ENCODE measurements at regions not wholly inside any gene's neighbourhood (a gene's known extent, or its start where the extent isn't known, plus 50 kb on each side); places are given as distances from the start of the nearest gene placed in this dataset.

DNA sequence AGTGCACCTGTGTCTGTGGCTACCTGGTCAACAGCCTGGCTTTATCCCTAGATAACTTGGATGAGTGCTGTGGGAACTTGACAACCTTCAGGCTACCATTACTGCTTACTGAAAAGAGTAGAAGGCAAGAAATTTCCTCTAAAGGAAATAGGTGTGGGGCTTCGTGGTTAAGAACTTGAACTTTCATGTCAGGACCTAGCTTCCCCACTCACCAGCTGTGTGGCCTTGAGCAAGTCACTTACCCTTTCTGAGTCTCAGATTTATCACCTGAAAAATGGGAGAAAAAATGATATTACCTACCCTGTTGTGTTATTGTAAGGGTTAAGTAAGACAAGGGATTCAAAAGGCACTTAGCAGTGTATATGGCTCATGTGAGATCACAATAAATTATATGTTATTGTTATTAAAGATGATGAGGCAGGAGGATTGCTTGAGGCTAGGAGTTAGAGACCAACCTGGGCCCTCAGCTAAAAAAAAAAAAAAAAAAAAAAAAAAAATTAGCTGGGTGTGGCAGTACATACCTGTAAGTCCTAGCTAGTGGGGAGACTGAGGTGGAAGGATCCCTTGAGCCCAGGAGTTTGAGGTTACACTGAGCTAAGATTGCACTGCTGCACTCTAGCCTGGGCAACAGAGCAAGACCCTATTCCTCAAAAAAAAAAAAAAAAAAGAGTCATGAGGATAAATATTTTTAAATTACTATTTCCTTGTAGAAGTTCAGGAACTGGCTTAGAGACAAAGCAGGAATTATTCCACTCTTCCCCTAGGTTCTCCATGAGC is 97.0 kb upstream of the SPRY4 start:
- TF ChIP-seq, protein P1, sequence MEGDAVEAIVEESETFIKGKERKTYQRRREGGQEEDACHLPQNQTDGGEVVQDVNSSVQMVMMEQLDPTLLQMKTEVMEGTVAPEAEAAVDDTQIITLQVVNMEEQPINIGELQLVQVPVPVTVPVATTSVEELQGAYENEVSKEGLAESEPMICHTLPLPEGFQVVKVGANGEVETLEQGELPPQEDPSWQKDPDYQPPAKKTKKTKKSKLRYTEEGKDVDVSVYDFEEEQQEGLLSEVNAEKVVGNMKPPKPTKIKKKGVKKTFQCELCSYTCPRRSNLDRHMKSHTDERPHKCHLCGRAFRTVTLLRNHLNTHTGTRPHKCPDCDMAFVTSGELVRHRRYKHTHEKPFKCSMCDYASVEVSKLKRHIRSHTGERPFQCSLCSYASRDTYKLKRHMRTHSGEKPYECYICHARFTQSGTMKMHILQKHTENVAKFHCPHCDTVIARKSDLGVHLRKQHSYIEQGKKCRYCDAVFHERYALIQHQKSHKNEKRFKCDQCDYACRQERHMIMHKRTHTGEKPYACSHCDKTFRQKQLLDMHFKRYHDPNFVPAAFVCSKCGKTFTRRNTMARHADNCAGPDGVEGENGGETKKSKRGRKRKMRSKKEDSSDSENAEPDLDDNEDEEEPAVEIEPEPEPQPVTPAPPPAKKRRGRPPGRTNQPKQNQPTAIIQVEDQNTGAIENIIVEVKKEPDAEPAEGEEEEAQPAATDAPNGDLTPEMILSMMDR (IDR thresholded peaks at IDR 0.05) = no peak
- no peak for TF ChIP-seq POLR2A (IDR thresholded peaks at IDR 0.05)

All from right lobe of liver (tissue), 4 donors.